ENCODE measurements at regions not wholly inside any gene's neighbourhood (a gene's known extent, or its start where the extent isn't known, plus 50 kb on each side); places are given as distances from the start of the nearest gene placed in this dataset.

- TF ChIP-seq, protein P1, sequence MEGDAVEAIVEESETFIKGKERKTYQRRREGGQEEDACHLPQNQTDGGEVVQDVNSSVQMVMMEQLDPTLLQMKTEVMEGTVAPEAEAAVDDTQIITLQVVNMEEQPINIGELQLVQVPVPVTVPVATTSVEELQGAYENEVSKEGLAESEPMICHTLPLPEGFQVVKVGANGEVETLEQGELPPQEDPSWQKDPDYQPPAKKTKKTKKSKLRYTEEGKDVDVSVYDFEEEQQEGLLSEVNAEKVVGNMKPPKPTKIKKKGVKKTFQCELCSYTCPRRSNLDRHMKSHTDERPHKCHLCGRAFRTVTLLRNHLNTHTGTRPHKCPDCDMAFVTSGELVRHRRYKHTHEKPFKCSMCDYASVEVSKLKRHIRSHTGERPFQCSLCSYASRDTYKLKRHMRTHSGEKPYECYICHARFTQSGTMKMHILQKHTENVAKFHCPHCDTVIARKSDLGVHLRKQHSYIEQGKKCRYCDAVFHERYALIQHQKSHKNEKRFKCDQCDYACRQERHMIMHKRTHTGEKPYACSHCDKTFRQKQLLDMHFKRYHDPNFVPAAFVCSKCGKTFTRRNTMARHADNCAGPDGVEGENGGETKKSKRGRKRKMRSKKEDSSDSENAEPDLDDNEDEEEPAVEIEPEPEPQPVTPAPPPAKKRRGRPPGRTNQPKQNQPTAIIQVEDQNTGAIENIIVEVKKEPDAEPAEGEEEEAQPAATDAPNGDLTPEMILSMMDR (IDR thresholded peaks at IDR 0.05) = no peak
- no peak for TF ChIP-seq POLR2A (IDR thresholded peaks at IDR 0.05)
Observed at GRCh38 chr2:206875701-206876100, 63.6 kb upstream of the CPO start.

All from body of pancreas (tissue), 4 donors.